Transverse colon (tissue), 4 donors: ENCODE measurements at regions not wholly inside any gene's neighbourhood (a gene's known extent, or its start where the extent isn't known, plus 50 kb on each side); places are given as distances from the start of the nearest gene placed in this dataset.

Source experiments
- EP300 ChIP-seq: sonication (generic); formaldehyde crosslinking; IDR thresholded peaks from one replicate; pipeline ENCODE4 v1.6.1; 2017; ENCODE audit warnings: antibody characterized with exemption, low read depth
- POLR2A ChIP-seq: fragments of 450-650 bp; IDR thresholded peaks from one replicate; pipeline ENCODE4 v1.6.1; 2016; ENCODE audit warnings: antibody characterized with exemption, mild to moderate bottlenecking, moderate library complexity
- POLR2AphosphoS5 ChIP-seq, 3 donors: sonication (generic); formaldehyde crosslinking; IDR thresholded peaks; one replicate each; pipeline ENCODE4 v1.6.1; 2016; ENCODE audit warnings: antibody characterized with exemption in 3 of 3
- TF ChIP-seq, protein P1 (sequence below), 5 experiments: fragments of 200-600 bp in 3 of 5; fragments of 450-650 bp in 2 of 5; sonication (generic) in 3 of 5; IDR thresholded peaks; 1 replicate in 2 of 5; 2 replicates in 3 of 5; pipeline ENCODE4 v1.5.1; 2016 to 2017; ENCODE audit warnings: antibody characterized with exemption in 5 of 5, inconsistent platforms in 3 of 5, mild to moderate bottlenecking in 2 of 5, moderate library complexity in 1 of 5

DNA sequence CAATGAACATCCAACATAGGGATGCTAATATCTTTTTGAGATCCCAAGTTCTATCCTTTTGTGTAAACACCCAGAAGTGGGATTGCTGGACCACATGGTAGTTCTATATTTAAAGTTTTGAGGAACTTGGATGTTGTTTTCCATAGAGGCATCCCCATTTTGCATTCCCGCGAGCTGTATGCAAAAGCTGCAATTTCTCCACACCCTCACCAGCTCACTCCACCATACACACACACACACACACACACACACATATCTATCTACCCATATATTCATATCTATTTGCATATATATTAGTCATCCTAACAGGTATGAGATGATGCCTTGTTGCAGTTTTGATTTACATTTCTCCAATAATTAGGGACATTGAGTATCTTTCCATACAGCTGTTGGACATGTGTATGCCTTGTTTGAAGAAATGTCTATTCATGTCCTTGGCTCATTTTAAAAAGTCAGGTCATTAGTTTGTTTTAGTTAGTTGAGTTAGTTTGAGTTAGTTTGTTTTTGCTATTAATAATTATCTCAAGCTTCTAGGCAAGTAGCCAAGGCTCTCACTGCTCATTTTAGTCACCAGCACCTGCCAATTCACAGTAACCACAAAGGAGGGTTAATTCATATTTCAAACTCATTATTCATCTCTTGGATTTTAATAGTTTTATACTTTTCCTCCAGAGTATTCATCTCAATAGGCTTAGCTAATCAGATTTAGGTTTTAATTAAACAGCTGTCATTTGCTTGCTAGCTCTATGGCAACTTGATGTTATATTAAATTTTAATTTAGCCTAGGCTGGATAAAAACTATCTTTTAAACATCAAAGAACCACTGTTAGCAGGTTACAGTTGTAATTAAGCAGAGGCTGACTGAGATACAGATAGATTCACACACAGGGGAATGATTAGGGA, 1435.9 kb upstream of the TMEM132C start:
- TF ChIP-seq, protein P1, sequence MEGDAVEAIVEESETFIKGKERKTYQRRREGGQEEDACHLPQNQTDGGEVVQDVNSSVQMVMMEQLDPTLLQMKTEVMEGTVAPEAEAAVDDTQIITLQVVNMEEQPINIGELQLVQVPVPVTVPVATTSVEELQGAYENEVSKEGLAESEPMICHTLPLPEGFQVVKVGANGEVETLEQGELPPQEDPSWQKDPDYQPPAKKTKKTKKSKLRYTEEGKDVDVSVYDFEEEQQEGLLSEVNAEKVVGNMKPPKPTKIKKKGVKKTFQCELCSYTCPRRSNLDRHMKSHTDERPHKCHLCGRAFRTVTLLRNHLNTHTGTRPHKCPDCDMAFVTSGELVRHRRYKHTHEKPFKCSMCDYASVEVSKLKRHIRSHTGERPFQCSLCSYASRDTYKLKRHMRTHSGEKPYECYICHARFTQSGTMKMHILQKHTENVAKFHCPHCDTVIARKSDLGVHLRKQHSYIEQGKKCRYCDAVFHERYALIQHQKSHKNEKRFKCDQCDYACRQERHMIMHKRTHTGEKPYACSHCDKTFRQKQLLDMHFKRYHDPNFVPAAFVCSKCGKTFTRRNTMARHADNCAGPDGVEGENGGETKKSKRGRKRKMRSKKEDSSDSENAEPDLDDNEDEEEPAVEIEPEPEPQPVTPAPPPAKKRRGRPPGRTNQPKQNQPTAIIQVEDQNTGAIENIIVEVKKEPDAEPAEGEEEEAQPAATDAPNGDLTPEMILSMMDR (IDR thresholded peaks at IDR 0.05), result no peak
- TF ChIP-seq POLR2A (no peak), EP300 (no peak), POLR2AphosphoS5 (IDR thresholded peaks at IDR 0.05) (no peak)
